ENCODE measurements at regions not wholly inside any gene's neighbourhood (a gene's known extent, or its start where the extent isn't known, plus 50 kb on each side); places are given as distances from the start of the nearest gene placed in this dataset.
"Not testable (repeated sequence)": the region's sequence is repeated elsewhere in the genome, so short reads cannot be mapped to it uniquely, and the experiment has no call there.

DNA sequence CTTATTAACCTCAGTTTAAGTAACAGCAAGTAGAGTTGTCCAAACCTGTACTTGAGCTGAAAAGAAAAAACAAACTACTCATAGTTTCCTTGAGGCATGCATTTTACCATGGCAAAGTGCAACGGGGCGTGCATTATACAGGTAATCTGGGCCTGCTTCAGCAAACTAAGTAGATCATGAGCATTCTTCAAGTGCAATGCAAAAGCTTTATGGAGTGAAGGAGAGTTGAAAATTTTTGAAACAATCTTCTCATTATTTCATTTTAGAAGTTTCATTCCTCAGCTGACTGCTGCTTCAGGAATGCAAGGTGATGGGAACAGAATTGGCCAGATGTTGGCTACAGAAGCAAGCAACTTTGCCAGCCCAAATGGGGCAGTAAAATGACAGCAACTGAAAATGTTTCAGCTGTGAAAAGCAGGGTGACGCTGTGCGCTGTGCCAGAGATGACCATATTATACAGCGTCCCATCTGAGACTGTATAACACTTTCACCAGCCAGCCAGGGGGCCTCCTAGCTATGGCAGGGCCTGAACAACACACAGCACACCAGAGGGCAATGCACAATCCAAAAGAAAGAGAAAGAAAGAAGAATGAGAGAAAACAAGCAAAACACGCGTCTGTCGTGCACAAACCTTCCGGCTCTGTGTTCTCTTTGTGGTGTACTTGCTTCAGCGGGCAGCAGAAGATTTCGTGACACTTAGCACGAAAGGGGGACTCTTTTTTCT lies 145.5 kb upstream of the FGF13 start:
- intact Hi-C loops (cut with DNase I): no loop called here

DNA sequence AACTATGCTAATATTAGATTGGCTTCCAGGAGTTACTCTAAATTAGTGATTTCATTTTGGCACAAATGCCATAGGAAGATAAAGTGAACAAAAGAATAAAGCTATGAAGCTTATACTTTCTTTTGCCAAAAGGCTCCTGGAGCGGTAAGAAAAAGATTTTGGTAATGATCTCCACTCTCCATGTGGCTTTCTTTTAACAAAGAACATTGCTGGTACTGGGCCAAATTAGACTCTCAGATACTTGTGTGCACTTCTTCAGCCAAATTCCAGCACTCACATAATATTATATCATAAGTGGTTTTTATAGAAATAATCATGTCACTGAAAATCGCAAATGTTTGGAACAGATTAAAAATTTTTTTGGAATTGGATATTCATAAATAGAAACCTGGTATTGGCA lies 142.4 kb upstream of the FGF13 start:
- Histone ChIP-seq H3K9me3 (no peaks in the 10 kb centered on the region), H3K4me3 (no peak overlapping the region), H3K27me3 (no peaks in the 10 kb centered on the region), H3K27ac (no peak overlapping the region), H3K36me3 (no peaks in the 10 kb centered on the region), H3K4me1 (no peaks in the 10 kb centered on the region)
- intact Hi-C loops (cut with DNase I): no loop called here
- no peak for DNase-seq (ENCODE audit: low spot score in 2 of 2)
- TF ChIP-seq, protein P1, sequence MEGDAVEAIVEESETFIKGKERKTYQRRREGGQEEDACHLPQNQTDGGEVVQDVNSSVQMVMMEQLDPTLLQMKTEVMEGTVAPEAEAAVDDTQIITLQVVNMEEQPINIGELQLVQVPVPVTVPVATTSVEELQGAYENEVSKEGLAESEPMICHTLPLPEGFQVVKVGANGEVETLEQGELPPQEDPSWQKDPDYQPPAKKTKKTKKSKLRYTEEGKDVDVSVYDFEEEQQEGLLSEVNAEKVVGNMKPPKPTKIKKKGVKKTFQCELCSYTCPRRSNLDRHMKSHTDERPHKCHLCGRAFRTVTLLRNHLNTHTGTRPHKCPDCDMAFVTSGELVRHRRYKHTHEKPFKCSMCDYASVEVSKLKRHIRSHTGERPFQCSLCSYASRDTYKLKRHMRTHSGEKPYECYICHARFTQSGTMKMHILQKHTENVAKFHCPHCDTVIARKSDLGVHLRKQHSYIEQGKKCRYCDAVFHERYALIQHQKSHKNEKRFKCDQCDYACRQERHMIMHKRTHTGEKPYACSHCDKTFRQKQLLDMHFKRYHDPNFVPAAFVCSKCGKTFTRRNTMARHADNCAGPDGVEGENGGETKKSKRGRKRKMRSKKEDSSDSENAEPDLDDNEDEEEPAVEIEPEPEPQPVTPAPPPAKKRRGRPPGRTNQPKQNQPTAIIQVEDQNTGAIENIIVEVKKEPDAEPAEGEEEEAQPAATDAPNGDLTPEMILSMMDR (IDR thresholded peaks at IDR 0.05): no peak

More for the DNA sequence above, 145.5 kb upstream of the FGF13 start:
- no peak for DNase-seq (ENCODE audit: low spot score in 2 of 2)
- H3K4me1 ChIP-seq: no peaks in the 10 kb centered on the region
- no peak overlapping the region for H3K4me3 ChIP-seq
- H3K9me3 ChIP-seq: no peaks in the 10 kb centered on the region
- H3K27ac ChIP-seq: no peak overlapping the region
- TF ChIP-seq, protein P1 (IDR thresholded peaks at IDR 0.05): no peak
- H3K27me3 ChIP-seq: no peaks in the 10 kb centered on the region
- H3K36me3 ChIP-seq: no peaks in the 10 kb centered on the region

DNA sequence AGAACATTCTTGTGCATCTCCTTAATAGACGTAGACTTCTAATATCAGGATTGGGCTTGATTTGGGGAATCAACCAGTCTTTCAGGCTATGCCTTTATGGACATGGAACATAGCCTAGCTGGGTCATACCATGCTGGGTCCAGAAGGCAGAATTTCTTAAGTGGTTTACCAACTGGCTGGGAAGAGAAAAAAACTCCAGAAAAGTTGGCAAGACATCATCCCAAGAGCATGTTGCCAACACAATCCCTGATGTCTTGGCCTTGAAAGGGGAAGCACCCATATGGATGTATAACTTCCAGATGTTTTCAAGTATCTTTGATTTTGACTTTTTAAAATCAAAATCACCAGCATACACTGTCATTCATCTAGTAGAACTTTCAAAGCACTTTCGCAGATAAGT lies 138.0 kb upstream of the FGF13 start:
- H3K4me3 ChIP-seq: no peak overlapping the region
- H3K36me3 ChIP-seq: no peaks in the 10 kb centered on the region
- DNase-seq (ENCODE audit: low spot score in 2 of 2): no peak
- no peak overlapping the region for H3K27ac ChIP-seq
- no peaks in the 10 kb centered on the region for H3K27me3 ChIP-seq
- TF ChIP-seq, protein P1 (IDR thresholded peaks at IDR 0.05): no peak
- intact Hi-C loops (cut with DNase I): no loop called here
- H3K4me1 ChIP-seq: no peaks in the 10 kb centered on the region
- no peaks in the 10 kb centered on the region for H3K9me3 ChIP-seq

DNA sequence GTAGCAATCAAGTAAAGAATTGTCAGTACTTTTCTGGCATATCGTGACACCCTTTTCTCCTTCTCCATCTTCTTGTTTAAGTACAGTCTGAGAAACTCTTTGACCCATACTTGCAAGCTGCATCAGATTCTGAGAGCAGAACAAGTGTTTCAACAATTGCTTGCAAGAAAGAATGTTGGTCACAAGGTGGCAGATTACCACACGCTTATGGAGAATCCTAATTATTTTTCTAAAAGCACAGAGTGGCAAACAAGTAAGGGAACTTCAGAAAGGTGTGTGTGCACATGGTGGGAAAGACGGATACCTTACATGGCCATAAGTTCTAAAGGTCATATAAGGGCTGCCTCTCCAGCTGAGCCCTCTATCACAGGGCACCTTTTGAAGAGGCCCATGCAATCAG lies 136.4 kb upstream of the FGF13 start:
- no peaks in the 10 kb centered on the region for H3K36me3 ChIP-seq
- no peaks in the 10 kb centered on the region for H3K27me3 ChIP-seq
- DNase-seq (ENCODE audit: low spot score in 2 of 2): no peak
- H3K27ac ChIP-seq: no peak overlapping the region
- no peaks in the 10 kb centered on the region for H3K9me3 ChIP-seq
- H3K4me1 ChIP-seq: no peaks in the 10 kb centered on the region
- intact Hi-C loops (cut with DNase I): no loop called here
- TF ChIP-seq, protein P1 (IDR thresholded peaks at IDR 0.05): no peak
- no peak overlapping the region for H3K4me3 ChIP-seq

DNA sequence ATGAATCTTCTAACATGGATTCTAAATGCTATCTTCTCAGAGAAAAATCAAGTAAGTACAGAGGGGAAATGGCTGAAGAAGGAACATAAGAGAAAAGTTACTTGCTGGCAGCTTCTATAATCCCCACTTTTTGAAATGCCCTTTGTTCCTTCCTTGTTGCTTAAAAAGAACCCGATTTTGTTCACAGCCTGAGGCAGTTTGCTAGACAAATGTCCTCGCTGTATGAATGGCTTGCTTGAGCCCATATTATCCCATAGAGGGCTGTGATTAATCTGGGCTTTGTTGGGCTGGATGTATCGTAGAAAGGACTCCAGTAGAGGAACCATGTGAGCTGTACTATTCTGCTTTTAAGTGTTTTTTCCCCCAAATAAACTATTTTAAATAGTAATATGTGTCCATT lies 134.3 kb upstream of the FGF13 start:
- Histone ChIP-seq H3K9me3 (no peaks in the 10 kb centered on the region), H3K4me1 (no peaks in the 10 kb centered on the region), H3K36me3 (no peaks in the 10 kb centered on the region), H3K4me3 (no peak overlapping the region), H3K27ac (no peak overlapping the region), H3K27me3 (no peaks in the 10 kb centered on the region)
- no peak for DNase-seq (ENCODE audit: low spot score in 2 of 2)
- TF ChIP-seq, protein P1 (IDR thresholded peaks at IDR 0.05): no peak
- intact Hi-C loops (cut with DNase I): no loop called here

DNA sequence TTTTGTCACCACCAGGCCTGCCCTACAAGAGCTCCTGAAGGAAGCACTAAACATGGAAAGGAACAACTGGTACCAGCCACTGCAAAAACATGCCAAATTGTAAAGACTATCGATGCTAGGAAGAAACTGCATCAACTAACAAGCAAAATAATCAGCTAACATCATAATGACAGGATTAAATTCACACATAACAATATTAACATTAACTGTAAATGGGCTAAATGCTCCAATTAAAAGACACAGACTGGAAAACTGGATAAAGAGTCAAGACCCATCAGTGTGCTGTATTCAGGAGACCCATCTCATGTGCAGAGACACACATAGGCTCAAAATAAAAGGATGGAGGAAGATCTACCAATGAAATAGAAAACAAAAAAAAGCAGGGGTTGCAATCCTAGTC lies 95.9 kb upstream of the FGF13 start:
- intact Hi-C loops (cut with DNase I); H3K4me1 ChIP-seq; H3K9me3 ChIP-seq; H3K27ac ChIP-seq; DNase-seq (ENCODE audit: low spot score in 2 of 2); H3K27me3 ChIP-seq; H3K4me3 ChIP-seq; H3K36me3 ChIP-seq: not testable (repeated sequence)
